IPS DF 6.9 (cell line): ENCODE measurements at regions not wholly inside any gene's neighbourhood (a gene's known extent, or its start where the extent isn't known, plus 50 kb on each side); places are given as distances from the start of the nearest gene placed in this dataset.

ENCODE experiments used
- DNase-seq: peaks from one replicate; pipeline ENCODE4 v3.0.0-alpha.2; 2013; ENCODE audit warnings: low read depth, low spot score
- H3K27ac ChIP-seq: one replicate; pipeline ENCODE4 v1.5.1; 2013; ENCODE audit warnings: low read length, control low read depth
- H3K27me3 ChIP-seq: 2 replicates; pipeline ENCODE4 v1.6.1; 2013; ENCODE audit warnings: mild to moderate bottlenecking, low read length; ENCODE audit not compliant: control insufficient read depth, insufficient read depth
- H3K36me3 ChIP-seq: 2 replicates; pipeline ENCODE4 v1.6.1; 2013; ENCODE audit warnings: low read length; ENCODE audit not compliant: control insufficient read depth, insufficient read depth
- H3K4me1 ChIP-seq: 2 replicates; pipeline ENCODE4 v1.6.1; 2013; ENCODE audit warnings: low read length; ENCODE audit not compliant: control insufficient read depth, insufficient read depth
- H3K4me3 ChIP-seq: 2 replicates; pipeline ENCODE4 v1.5.1; 2013; ENCODE audit warnings: mild to moderate bottlenecking, low read length
- H3K9me3 ChIP-seq: 2 replicates; pipeline ENCODE4 v1.6.1; 2013; ENCODE audit warnings: low read length, inconsistent platforms; ENCODE audit not compliant: control insufficient read depth, insufficient read depth
- WGBS: extraction: QIAGEN DNeasy Blood & Tissue Kit; methylation state at CpG from one replicate; pipeline ENCODE4 v1.1.7; 2013; ENCODE audit warnings: mixed read lengths, missing lambda C conversion rate; ENCODE audit not compliant: insufficient read length, insufficient coverage; 5-methylcytosine and 5-hydroxymethylcytosine counted together

DNA sequence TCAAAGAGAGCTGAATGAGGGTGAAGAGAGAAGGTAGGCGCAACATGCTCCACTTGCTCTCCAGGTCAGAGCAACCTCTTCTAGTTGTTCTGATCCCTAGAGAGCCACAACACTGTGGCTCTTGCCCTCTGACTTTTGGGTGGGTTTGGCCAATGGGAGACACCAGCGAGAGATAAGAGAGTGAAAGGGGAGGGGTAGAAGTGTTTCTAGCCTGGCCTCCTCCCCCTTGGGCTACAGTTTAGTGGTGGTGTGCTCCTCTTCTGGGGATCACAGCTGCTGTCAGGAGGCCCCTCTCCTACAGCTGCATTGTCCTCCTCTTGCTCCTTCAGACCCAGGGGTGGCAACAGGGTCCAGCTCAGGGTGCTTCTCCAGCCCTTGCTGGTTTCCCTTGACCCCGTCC lies 454.8 kb downstream of the FUT8 start:
- no peaks in the 10 kb centered on the region for H3K36me3 ChIP-seq
- H3K4me1 ChIP-seq, result no peaks in the 10 kb centered on the region
- no peak for DNase-seq
- H3K9me3 ChIP-seq, result no peaks in the 10 kb centered on the region
- H3K27me3 ChIP-seq, result no peaks in the 10 kb centered on the region
- H3K4me3 ChIP-seq, result no peak overlapping the region
- WGBS, result no CpG with 5 or more reads among the region's 3 CpGs
- H3K27ac ChIP-seq, result no peak overlapping the region

DNA sequence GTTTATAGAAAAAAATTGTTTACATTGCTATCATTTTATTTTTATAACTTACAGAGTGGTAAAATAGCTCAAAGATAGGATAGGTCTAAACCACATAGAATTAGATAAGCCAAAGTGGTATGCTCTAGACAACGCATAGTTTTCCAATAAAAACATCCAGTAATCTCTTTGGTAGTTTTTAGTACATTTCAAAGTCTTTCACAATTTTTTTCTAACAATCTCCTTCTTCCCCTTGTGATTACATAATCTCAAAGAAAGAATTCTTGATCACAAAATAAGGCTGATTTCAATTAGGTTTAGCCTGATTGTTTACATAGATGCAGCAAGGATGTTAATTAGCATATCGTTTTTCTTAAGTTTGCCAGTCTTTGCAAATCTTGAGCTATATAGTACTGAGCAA lies 460.0 kb downstream of the FUT8 start:
- Histone ChIP-seq H3K4me3 (no peak overlapping the region), H3K36me3 (no peaks in the 10 kb centered on the region), H3K27ac (no peak overlapping the region), H3K4me1 (no peaks in the 10 kb centered on the region), H3K27me3 (no peaks in the 10 kb centered on the region), H3K9me3 (no peaks in the 10 kb centered on the region)
- DNase-seq, result no peak
- no CpG with 5 or more reads among the region's 2 CpGs for WGBS

DNA sequence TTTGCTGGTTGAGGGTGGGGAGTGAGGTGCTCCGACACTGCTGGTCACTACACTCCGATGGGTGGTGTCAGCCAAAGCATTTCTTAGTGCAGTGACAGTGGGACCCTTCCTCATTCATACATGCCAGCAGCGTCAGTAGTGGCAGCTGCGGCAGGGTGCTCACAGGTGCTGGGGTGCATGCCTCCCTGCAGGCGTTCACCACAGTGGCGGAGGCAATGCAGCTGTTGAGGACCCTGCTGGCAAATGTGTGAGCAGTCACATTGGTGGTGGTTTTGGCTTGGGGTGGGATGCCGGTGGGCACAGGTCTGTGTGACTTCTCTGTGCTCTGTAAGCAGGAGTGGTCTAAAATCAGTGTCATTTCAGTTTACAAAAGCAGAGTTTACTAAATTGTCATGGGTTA lies 464.6 kb downstream of the FUT8 start:
- no peaks in the 10 kb centered on the region for H3K27me3 ChIP-seq
- no CpG with 5 or more reads among the region's 7 CpGs for WGBS
- H3K36me3 ChIP-seq, result no peaks in the 10 kb centered on the region
- no peak for DNase-seq
- no peak overlapping the region for H3K4me3 ChIP-seq
- H3K27ac ChIP-seq, result no peak overlapping the region
- no peaks in the 10 kb centered on the region for H3K9me3 ChIP-seq
- no peaks in the 10 kb centered on the region for H3K4me1 ChIP-seq

DNA sequence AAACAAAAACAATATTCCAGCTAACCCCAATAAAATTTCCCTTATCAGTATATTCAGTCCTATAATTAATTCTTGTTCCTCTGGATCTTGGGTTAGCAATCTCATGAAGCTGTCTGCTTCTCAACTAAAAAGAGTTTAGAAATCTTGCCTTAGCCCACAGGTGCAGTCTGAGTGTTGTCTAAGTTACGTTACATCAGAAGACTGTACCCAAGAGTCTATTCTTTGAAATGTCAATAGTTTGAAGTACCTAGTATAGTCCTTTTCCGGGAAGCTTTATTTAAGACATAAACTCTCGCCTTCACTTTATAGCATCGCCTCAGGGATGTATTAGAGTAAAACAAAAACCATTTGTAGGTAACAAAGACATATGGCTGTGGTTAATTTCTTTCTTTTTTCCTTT lies 465.1 kb downstream of the FUT8 start:
- no peaks in the 10 kb centered on the region for H3K9me3 ChIP-seq
- H3K36me3 ChIP-seq, result no peaks in the 10 kb centered on the region
- no peak overlapping the region for H3K4me3 ChIP-seq
- no peaks in the 10 kb centered on the region for H3K27me3 ChIP-seq
- no CpG with 5 or more reads among the region's 4 CpGs for WGBS
- no peaks in the 10 kb centered on the region for H3K4me1 ChIP-seq
- no peak overlapping the region for H3K27ac ChIP-seq
- DNase-seq, result no peak

DNA sequence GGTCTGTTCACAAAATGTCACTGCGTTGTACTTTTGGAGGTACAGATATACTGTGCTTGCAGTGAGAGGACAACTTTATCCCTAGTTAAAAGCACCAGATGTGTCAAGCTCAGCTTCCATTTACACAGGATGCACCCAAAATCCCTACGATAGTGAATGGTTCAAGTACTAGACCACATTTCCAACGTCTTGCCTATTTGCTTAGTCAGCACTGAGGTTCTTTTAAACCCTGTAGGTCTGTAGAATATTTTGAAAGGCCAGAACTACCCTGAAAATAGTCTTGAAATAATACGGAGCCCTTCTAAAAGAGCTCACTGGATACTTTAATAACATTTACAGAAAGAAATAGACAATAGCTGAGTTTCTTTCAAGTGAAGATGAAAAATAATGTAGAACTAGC lies 466.1 kb downstream of the FUT8 start:
- H3K27me3 ChIP-seq, result no peaks in the 10 kb centered on the region
- H3K4me1 ChIP-seq, result no peaks in the 10 kb centered on the region
- WGBS, result no CpG with 5 or more reads among the region's 4 CpGs
- no peaks in the 10 kb centered on the region for H3K36me3 ChIP-seq
- H3K9me3 ChIP-seq, result no peaks in the 10 kb centered on the region
- no peak for DNase-seq
- no peak overlapping the region for H3K27ac ChIP-seq
- no peak overlapping the region for H3K4me3 ChIP-seq

DNA sequence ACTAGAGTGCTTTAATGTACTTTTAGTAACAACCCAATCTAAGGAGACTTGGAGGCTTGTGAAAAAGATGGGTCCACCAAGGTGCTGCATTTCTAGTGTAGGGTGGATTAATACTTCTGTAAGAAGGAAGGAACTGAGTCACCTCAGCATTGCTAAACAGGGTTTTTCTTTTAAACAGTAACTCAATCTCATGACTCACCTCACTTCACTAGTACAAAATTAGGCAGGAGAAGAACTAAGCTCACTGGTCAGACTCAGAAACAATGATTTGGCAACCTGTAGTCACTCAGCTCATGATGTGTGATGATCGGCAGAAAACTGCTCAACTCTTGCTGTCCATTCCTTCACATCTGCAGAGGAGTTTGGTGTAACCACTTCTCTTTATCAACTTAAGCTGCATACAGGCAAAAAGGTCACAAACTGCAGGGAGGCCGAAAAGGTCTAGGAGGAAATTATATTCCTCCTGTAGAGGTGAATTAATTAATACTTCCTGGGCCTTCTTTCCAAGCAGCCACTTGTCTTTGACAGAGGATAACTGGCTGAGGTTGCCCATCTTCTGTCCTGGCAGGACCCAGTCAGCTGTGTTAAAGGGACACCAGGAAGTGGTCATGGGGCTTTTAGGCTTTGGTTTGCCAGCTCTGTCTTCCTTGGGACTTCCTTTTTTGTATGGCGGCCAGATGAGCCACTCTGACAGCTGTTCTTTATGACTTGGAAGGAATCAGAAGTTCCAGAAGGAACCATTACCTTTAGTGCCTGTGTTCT lies 466.9 kb downstream of the FUT8 start:
- H3K9me3 ChIP-seq, result no peaks in the 10 kb centered on the region
- H3K36me3 ChIP-seq, result no peaks in the 10 kb centered on the region
- H3K4me1 ChIP-seq, result no peaks in the 10 kb centered on the region
- no peak overlapping the region for H3K4me3 ChIP-seq
- DNase-seq, result no peak
- H3K27ac ChIP-seq, result no peak overlapping the region
- no CpG with 5 or more reads among the region's 3 CpGs for WGBS
- H3K27me3 ChIP-seq, result no peaks in the 10 kb centered on the region

DNA sequence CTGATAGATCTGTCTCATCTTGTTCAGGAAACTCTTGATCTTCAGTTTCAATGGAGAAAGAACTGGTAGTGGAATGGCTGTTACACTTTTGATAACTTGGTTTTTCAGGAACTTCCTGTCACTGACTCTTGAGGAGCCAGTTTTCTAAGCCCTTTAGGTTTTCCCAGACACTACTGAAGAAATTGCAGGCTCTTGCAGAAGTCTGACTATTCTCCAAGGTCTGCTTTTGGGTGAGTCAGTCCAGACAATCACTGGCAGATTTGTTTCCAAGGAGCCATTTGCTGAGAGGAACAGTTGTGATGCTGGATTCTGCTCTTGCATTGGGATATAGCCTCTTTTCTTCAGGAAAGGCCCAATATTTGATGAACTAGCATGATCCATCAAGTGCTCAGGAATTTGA lies 468.0 kb downstream of the FUT8 start:
- DNase-seq, result no peak
- no peak overlapping the region for H3K4me3 ChIP-seq
- no peaks in the 10 kb centered on the region for H3K36me3 ChIP-seq
- H3K4me1 ChIP-seq, result no peaks in the 10 kb centered on the region
- no peaks in the 10 kb centered on the region for H3K9me3 ChIP-seq
- H3K27ac ChIP-seq, result no peak overlapping the region
- H3K27me3 ChIP-seq, result no peaks in the 10 kb centered on the region

DNA sequence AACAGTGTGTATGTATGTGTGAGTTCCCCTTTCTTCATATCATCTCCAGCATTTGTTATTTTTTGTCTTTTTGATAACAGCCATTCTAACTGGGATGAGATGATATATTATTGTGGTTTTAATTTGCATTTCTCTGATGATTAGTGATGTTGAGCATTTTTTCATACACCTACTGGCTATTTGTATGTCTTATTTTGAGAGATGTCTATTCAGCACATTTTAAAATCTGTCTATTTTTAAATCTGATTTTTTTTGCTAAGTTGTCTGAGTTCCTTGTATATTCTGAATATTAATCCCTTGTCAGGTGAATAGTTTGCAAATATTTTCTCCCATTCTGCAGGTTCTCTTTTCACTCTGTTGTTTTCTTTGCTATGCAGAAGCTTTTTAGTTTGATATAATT lies 469.1 kb downstream of the FUT8 start:
- Histone ChIP-seq H3K27me3 (no peaks in the 10 kb centered on the region), H3K4me1 (no peaks in the 10 kb centered on the region), H3K4me3 (no peak overlapping the region), H3K36me3 (no peaks in the 10 kb centered on the region), H3K27ac (no peak overlapping the region), H3K9me3 (no peaks in the 10 kb centered on the region)
- DNase-seq, result no peak

DNA sequence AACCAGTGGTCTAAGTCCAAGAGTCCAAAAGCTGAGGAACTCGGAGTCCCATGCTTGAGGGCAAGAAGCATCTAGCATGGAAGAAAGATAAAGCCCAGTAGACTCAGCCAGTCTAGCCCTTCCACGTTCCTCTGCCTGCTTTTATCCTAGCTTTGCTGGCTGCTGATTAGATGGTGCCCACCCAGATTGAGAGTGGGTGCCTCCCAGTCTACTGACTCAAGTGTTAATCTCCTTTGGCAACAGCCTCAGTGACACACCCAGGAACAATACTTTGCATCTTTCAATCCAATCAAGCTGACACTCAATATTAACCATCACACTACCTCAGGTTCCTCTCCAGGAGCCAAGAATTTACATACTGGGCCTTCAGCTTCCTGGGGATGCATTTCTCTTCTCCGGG lies 476.1 kb downstream of the FUT8 start:
- H3K36me3 ChIP-seq, result no peaks in the 10 kb centered on the region
- no CpG with 5 or more reads among the region's 3 CpGs for whole genome bisulfite sequencing
- DNase-seq, result no peak
- H3K9me3 ChIP-seq, result no peaks in the 10 kb centered on the region
- H3K4me1 ChIP-seq, result no peaks in the 10 kb centered on the region
- no peak overlapping the region for H3K4me3 ChIP-seq
- no peak overlapping the region for H3K27ac ChIP-seq
- no peaks in the 10 kb centered on the region for H3K27me3 ChIP-seq

DNA sequence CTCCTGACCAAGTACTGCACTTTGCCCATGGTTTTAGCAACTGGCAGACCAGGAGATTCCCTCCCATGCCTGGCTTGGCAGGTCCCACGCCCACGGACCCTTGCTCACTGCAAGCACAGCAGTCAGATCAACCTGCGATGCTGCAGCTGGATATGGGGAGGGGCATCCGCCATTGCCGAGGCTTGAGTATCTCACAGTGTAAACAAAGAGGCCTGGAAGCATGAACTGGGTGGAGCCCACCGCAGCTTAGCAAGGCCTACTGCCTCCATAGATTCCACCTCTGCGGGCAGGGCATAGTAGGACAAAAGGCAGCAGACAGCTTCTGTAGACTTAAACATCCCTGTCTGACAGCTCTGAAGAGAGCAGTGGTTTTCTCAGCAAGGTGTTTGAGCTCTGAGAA lies 479.8 kb downstream of the FUT8 start:
- no peak overlapping the region for H3K4me3 ChIP-seq
- H3K27me3 ChIP-seq, result no peaks in the 10 kb centered on the region
- WGBS, result no CpG with 5 or more reads among the region's 7 CpGs
- no peak overlapping the region for H3K27ac ChIP-seq
- no peaks in the 10 kb centered on the region for H3K9me3 ChIP-seq
- DNase-seq, result no peak
- no peaks in the 10 kb centered on the region for H3K4me1 ChIP-seq
- no peaks in the 10 kb centered on the region for H3K36me3 ChIP-seq

DNA sequence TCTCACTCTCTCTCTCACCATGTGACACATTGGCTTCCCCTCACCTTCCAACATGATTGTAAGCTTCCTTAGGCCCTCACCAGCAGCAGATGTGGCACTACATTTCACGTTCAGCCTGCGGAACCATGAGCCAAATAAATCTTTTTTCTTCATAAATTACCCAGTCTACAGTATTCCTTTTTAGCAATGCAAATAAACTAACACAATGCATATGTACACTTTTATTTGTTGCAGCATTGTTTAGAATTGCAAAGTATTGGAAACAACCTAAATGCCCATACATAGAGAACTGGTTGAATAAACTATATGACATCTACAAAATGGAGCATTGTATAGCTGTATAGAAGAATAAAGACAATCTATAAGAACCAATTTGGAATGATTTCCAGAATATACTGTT lies 487.6 kb downstream of the FUT8 start:
- H3K4me3 ChIP-seq, result no peak overlapping the region
- WGBS, result no CpG with 5 or more reads among the region's 2 CpGs
- H3K9me3 ChIP-seq, result no peaks in the 10 kb centered on the region
- H3K4me1 ChIP-seq, result no peaks in the 10 kb centered on the region
- H3K36me3 ChIP-seq, result no peaks in the 10 kb centered on the region
- DNase-seq, result no peak
- H3K27ac ChIP-seq, result no peak overlapping the region
- no peaks in the 10 kb centered on the region for H3K27me3 ChIP-seq
